GM12872 (cell line): ENCODE measurements at regions not wholly inside any gene's neighbourhood (a gene's known extent, or its start where the extent isn't known, plus 50 kb on each side); places are given as distances from the start of the nearest gene placed in this dataset.

ENCODE experiments used
- CTCF ChIP-seq: IDR thresholded peaks from 3 replicates; pipeline ENCODE4 v1.5.1; 2011; ENCODE audit warnings: low read depth, mild to moderate bottlenecking, low read length, moderate library complexity; ENCODE audit not compliant: insufficient read depth

DNA sequence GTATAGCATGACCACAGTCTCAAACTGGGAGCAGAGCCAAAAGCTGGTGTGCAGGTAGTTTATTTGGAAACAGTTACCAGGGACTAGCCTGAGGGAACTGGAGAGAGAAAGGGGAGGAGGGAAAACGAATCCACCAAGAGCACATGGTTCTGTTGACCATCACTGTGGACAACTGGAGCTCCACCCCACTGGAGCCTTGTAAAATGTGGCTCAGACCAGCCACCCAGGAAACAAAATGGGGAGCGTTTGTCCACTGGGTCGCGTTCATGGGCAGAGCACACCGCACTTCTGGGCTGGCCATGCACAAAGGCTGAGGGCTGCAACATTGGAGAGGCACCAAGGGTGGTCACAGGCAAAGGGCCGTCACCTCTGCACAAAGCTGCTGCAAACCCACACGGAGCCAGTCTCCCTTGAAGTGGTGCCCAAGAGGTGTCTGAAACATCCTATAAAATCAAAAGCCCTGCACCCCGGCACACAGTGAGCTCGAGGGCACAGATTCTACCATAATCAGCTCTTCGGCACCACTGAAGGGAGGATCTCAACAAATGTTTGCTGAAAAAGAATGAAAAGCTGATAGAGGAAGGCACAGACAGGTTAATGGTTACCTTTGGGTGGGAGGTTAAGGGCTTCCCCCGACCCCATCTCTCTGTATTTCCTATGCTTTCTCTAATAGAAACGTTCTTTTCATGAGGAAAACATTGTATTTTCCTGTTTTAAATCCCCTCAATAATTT is 192.9 kb downstream of the INHBB start:
- no peak for TF ChIP-seq CTCF

DNA sequence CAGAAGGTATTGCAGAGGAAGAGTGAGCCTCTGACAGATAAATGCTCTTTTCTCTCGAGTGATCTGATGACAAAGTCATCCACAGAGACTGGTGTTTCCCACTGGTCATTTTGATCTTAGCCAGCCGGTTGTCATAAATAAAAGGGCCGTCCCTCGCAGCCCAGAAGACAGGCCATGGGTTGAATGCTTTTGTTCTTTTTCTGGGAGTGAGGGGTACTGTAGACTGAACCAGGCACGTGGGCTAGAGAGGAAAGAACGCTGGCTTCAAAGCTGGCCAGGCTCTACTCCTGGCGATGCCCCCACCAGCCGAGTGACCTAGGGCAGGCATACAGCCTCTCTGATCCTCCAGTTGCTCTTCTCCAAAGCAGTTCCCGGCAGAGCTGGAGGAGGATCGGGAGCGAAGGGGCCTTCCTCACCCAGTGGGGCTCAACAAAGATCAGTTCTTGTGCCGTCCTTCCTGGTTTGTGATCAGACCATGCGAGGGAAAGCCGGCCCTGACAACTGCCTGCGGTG is 193.5 kb downstream of the INHBB start:
- no peak for TF ChIP-seq CTCF

DNA sequence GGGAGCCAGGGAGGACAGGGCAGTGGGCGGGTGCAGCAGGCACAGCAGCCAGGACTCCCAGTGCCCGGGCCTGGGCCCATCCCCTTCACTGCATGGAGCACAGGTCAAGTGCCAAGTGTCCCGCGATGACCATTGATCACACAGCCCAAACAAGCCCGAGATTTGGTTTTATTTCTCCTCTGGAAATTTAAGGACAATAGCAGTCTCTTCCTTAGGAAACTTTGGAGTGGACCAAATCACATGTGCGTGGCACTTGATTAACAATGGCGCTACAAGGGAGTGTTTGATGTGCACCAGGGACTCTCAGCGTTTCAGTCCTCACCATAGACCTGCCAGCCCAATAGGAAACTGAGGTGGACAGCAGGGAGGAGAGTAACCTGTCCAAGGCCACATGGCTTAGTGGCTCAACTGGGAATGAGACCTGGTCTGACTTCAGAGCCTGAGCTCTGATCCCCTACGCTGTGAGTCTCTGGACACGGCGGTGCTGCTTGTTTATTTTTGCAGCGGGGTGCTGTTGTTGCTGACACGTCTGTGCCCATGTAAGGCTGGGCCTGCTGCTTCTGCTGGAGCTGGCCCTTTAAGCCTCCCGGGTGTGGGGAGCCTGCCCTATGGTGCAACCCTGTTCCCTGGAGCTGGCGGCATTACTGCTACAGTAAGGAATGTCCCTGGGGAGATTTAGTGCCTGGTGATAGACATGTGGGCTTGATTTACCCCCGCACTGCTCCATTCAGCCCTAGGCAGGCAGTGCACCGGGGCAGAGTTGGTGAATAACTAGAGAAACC is 194.2 kb downstream of the INHBB start:
- no peak for TF ChIP-seq CTCF

DNA sequence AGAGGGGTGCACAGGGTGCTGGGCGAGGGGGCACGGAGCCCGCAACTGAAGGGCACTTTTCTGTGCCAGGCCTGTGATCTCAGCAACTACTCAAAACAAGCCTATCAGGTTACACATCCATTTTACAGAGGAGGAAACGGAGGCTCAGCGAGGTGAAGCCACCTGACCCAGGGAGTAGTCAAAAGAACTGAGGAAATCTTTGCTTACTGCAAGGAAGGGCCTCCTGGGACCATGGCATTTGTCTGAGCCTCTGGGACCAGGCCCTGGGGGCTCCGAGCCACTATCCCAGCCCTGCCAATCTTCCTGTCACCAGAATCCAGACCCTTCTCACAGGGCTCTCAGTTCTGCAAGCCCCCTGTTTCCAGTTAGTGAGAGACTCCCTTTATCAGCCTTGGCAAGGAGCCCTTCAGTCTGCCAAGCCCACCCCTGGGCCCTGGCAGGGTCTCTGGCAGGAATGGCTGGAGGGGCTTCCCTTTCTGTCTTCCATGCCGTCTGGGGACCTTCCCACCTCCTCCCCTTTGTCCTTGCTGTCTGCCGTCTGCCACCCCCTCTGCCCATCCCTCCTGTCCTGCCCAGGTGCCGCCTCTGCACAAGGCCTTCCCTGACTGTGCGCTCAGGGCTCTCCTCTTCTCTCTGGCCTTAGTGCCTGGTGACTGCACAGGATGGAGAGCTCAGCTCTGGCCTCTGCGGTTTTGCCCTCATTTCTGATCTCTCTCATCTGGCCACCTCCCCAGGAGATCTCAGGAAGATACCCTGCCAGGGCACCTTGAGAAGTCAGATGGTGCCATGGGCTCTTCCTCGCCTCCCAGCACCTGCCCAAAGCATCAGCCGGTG is 194.7 kb upstream of the GLI2 start:
- no peak for TF ChIP-seq CTCF

DNA sequence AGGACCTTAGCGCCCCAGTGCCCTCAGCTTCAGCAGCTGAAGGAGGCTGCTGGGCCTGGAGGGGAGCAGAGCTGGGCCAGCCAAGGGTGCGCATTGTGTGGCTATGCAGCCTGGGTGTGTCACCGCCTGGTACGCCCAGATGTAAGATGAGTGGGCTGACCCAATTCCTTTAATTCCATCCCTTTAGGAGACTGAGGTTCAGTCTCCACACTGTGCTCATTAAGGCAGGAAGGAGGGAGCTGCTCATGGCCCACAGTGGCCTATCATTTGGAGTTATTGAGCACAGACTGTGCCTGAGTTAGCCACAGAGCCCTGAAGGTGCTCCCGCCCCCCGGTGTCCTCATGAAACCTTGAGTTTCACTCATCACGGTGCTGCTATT is 194.1 kb upstream of the GLI2 start:
- no peak for TF ChIP-seq CTCF

DNA sequence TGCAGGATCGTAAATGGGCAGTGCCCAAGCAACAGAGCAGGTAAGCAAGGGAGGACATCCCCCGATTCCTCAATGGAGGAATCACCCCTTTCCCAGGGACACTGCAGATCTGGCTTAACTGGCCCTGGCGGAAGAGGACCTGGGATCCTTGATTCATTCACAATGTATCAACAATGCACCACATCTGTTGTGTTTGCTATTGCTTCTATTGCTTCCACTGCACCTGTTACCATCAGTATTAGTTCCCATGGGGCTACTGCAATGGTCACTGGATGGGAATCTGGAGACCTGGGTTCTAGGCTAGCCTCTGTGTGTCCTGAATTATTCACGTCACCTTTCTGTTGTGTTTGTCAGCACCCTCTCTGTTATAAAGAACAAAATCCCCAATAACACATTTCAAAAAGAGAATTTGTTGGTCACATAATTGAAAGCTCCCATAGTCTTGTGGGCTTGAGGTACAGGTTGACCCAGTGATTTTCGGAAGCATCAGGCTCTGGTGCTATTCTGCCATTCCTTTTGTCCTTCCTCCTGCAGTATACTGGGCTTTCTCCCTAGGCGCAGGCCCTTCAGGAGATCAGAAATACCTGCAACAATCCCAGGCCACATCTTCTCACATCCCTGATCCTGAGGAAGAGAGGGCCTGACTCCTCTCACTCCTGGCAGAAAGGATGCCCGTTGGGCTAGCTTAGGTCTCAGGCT is 193.5 kb upstream of the GLI2 start:
- no peak for TF ChIP-seq CTCF
